KOPT-K1 (cell line): ENCODE measurements at regions not wholly inside any gene's neighbourhood (a gene's known extent, or its start where the extent isn't known, plus 50 kb on each side); places are given as distances from the start of the nearest gene placed in this dataset.
"Not testable (repeated sequence)": the region's sequence is repeated elsewhere in the genome, so short reads cannot be mapped to it uniquely, and the experiment has no call there.

Experiments
- H3K27ac ChIP-seq: fragments of 200-600 bp; sonication (generic); 2 replicates; pipeline ENCODE4 v1.5.1; 2016; ENCODE audit warnings: antibody characterized with exemption, mild to moderate bottlenecking, low read depth, low read length; ENCODE audit not compliant: poor library complexity, severe bottlenecking
- H3K36me3 ChIP-seq: fragments of 200-600 bp; sonication (generic); 2 replicates; pipeline ENCODE4 v1.5.1; 2017; ENCODE audit warnings: antibody characterized with exemption, mild to moderate bottlenecking, low read length, moderate library complexity; ENCODE audit not compliant: insufficient read depth
- H3K9me3 ChIP-seq: fragments of 200-600 bp; sonication (generic); 2 replicates; pipeline ENCODE4 v1.5.1; 2017; ENCODE audit warnings: antibody characterized with exemption, low read length, mild to moderate bottlenecking; ENCODE audit not compliant: insufficient read depth, poor library complexity, severe bottlenecking

- no peaks in the 10 kb centered on the region for H3K36me3 ChIP-seq
- no peak overlapping the region for H3K27ac ChIP-seq
- no peaks in the 10 kb centered on the region for H3K9me3 ChIP-seq
Measured at GRCh38 chr2:89821455-89821945, 1130.0 kb downstream of the RPIA start.

- H3K36me3 ChIP-seq, H3K9me3 ChIP-seq, H3K27ac ChIP-seq: not testable (repeated sequence)
Measured at GRCh38 chr2:89822342-89822741, 1130.9 kb downstream of the RPIA start.

GRCh38 chr2:89823556-89823955, 1132.1 kb downstream of the RPIA start:
- H3K9me3 ChIP-seq: no peaks in the 10 kb centered on the region
- no peaks in the 10 kb centered on the region for H3K36me3 ChIP-seq
- no peak overlapping the region for H3K27ac ChIP-seq

GRCh38 chr2:89825034-89825433, 1133.6 kb downstream of the RPIA start:
- Histone ChIP-seq H3K9me3 (no peaks in the 10 kb centered on the region), H3K27ac (no peak overlapping the region), H3K36me3 (no peaks in the 10 kb centered on the region)

GRCh38 chr2:89826741-89827140, 1135.3 kb downstream of the RPIA start:
- not testable (repeated sequence) for H3K27ac ChIP-seq, H3K9me3 ChIP-seq, H3K36me3 ChIP-seq

- not testable (repeated sequence) for H3K36me3 ChIP-seq, H3K27ac ChIP-seq, H3K9me3 ChIP-seq
Measured at GRCh38 chr2:89827829-89828228, 1136.4 kb downstream of the RPIA start.

- H3K9me3 ChIP-seq, H3K27ac ChIP-seq, H3K36me3 ChIP-seq: not testable (repeated sequence)
Measured at GRCh38 chr2:89828416-89828815, 1136.9 kb downstream of the RPIA start.

- H3K9me3 ChIP-seq, H3K36me3 ChIP-seq, H3K27ac ChIP-seq: not testable (repeated sequence)
Measured at GRCh38 chr2:89828961-89829631, 1137.6 kb downstream of the RPIA start.

GRCh38 chr2:89829828-89830227, 1138.4 kb downstream of the RPIA start:
- Histone ChIP-seq H3K36me3 (no peaks in the 10 kb centered on the region), H3K27ac (no peak overlapping the region), H3K9me3 (no peaks in the 10 kb centered on the region)

- not testable (repeated sequence) for H3K36me3 ChIP-seq, H3K27ac ChIP-seq, H3K9me3 ChIP-seq
Measured at GRCh38 chr2:89830341-89831218, 1139.1 kb downstream of the RPIA start.

GRCh38 chr2:89831641-89832498, 1140.4 kb downstream of the RPIA start:
- H3K36me3 ChIP-seq: no peaks in the 10 kb centered on the region
- H3K9me3 ChIP-seq: no peaks in the 10 kb centered on the region
- H3K27ac ChIP-seq: no peak overlapping the region

GRCh38 chr2:89833116-89833779, 1141.8 kb downstream of the RPIA start:
- Histone ChIP-seq H3K9me3 (no peaks in the 10 kb centered on the region), H3K27ac (no peak overlapping the region), H3K36me3 (no peaks in the 10 kb centered on the region)

- Histone ChIP-seq H3K36me3 (no peaks in the 10 kb centered on the region), H3K9me3 (no peaks in the 10 kb centered on the region), H3K27ac (no peak overlapping the region)
Measured at GRCh38 chr2:89833780-89834117, 1142.3 kb downstream of the RPIA start.

- no peak overlapping the region for H3K27ac ChIP-seq
- H3K9me3 ChIP-seq: no peaks in the 10 kb centered on the region
- no peaks in the 10 kb centered on the region for H3K36me3 ChIP-seq
Measured at GRCh38 chr2:89834306-89834705, 1142.8 kb downstream of the RPIA start.

- H3K9me3 ChIP-seq, H3K27ac ChIP-seq, H3K36me3 ChIP-seq: not testable (repeated sequence)
Measured at GRCh38 chr2:89836326-89836725, 1144.9 kb downstream of the RPIA start.
